ENCODE measurements at regions not wholly inside any gene's neighbourhood (a gene's known extent, or its start where the extent isn't known, plus 50 kb on each side); places are given as distances from the start of the nearest gene placed in this dataset.

DNA sequence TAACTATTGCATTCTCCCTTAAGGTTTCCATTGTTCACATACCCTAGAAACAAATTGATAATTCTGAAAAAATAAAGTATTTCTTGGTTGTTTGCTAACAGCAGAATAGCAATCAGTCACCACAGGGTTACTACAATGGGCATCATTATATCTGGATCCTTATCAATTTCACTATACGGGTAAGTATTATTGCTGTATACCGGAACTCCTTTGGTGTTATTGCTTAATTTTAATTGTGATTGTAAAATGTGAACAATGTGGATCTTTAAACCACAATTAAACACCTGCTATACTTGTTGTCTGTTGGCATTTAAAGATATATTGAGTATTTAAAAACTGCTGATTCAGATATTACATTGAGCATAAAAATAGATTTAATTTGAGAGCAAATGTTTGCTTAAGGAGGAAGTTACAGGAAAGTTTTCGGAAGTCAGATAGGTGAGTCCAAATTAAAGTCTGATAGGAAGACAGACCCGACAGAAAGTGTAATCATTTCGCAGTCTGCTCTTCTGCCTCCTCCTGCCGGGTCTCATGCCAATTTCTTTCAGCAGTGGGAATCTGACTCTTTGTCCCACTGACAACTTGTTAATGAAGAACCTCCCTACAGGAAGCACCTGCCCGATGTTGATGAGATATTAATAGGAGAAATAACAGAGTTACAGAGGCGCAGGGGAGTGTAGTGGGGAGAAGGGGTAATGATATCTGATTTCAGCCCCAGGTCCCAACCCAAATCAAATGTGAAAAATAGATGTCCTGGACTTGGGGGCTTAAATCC lies 169.7 kb upstream of the TBC1D5 start:
- intact Hi-C loops (cut with micrococcal nuclease; ENCODE audit: unreplicated experiment) = no loop called here
- no peaks in the 10 kb centered on the region for H3K9me3 ChIP-seq (ENCODE audit: low read length)
- TF ChIP-seq, protein P1, sequence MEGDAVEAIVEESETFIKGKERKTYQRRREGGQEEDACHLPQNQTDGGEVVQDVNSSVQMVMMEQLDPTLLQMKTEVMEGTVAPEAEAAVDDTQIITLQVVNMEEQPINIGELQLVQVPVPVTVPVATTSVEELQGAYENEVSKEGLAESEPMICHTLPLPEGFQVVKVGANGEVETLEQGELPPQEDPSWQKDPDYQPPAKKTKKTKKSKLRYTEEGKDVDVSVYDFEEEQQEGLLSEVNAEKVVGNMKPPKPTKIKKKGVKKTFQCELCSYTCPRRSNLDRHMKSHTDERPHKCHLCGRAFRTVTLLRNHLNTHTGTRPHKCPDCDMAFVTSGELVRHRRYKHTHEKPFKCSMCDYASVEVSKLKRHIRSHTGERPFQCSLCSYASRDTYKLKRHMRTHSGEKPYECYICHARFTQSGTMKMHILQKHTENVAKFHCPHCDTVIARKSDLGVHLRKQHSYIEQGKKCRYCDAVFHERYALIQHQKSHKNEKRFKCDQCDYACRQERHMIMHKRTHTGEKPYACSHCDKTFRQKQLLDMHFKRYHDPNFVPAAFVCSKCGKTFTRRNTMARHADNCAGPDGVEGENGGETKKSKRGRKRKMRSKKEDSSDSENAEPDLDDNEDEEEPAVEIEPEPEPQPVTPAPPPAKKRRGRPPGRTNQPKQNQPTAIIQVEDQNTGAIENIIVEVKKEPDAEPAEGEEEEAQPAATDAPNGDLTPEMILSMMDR (conservative IDR thresholded peaks at IDR 0.05; ENCODE audit: low read length) = no peak
- TF ChIP-seq EZH2phosphoT487 (IDR thresholded peaks at IDR 0.05; ENCODE audit: borderline replicate concordance, low read depth, low read length) = no peak
- H3K4me1 ChIP-seq (ENCODE audit: insufficient read depth, low read length, poor library complexity, severe bottlenecking) = peaks cover 34% of the 10 kb centered on the region
- ChIA-PET CTCF (ENCODE audit: unreplicated experiment) (no interaction called here), POLR2A (interaction anchor here (0.6 to 1.1 kb wide), 2 partner anchors 159 to 230 kb away, joined by 3 to 5 read pairs; no protein-coding TSS in a partner anchor)
- H3K9me2 ChIP-seq (ENCODE audit: insufficient read depth, low read length) = no peaks in the 10 kb centered on the region
- no peaks in the 10 kb centered on the region for H3K36me3 ChIP-seq (ENCODE audit: insufficient read depth, low read length)
- H3K4me2 ChIP-seq (ENCODE audit: low read length) = peak overlapping the region; percentile 60
- no peak for DNase-seq (ENCODE audit: low spot score)
- no peaks in the 10 kb centered on the region for H3K79me2 ChIP-seq (ENCODE audit: insufficient read depth, low read depth, low read length)
- H3K27ac ChIP-seq (ENCODE audit: low read depth, low read length, poor library complexity, severe bottlenecking) = no peak overlapping the region
- H4K20me1 ChIP-seq (ENCODE audit: insufficient read depth, low read length) = no peaks in the 10 kb centered on the region
- BruUV-seq (replicated peaks) = no TSS peak
- H3K4me3 ChIP-seq (ENCODE audit: low read depth, low read length, poor library complexity, severe bottlenecking) = peak overlapping the region; percentile 8
- H2AFZ ChIP-seq (ENCODE audit: low read length) = peak overlapping the region; percentile 85

DNA sequence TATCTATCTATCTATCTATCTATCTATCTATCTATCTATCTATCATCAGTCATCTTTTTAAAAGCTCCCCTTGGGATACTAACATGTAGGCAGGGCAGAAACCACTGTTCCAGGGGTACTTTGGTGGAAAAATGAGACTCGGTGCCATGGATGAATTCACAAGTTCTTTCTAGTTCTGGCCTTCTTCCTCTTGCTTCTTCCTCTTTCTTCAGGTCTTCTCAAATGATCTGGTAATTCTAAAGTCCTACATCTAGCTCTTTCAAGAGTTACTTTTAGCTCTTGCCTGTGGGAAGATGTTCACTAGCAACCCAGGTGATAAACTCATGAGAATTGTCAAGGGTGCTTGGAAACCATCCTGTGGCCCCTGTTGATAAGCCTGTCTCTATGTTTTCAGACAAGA lies 168.5 kb upstream of the TBC1D5 start:
- Histone ChIP-seq H3K36me3 (ENCODE audit: insufficient read depth, low read length) (no peaks in the 10 kb centered on the region), H3K4me1 (ENCODE audit: insufficient read depth, low read length, poor library complexity, severe bottlenecking) (peaks cover 34% of the 10 kb centered on the region), H3K79me2 (ENCODE audit: insufficient read depth, low read depth, low read length) (no peaks in the 10 kb centered on the region), H3K4me3 (ENCODE audit: low read depth, low read length, poor library complexity, severe bottlenecking) (no peak overlapping the region), H3K4me2 (ENCODE audit: low read length) (peak overlapping the region; percentile 18; the same call in 1 of the 2 replicates), H3K9me2 (ENCODE audit: insufficient read depth, low read length) (no peaks in the 10 kb centered on the region), H3K9me3 (ENCODE audit: low read length) (no peaks in the 10 kb centered on the region), H3K27ac (ENCODE audit: low read depth, low read length, poor library complexity, severe bottlenecking) (no peak overlapping the region), H2AFZ (ENCODE audit: low read length) (peak overlapping the region; percentile 20; the same call in 1 of the 2 replicates), H4K20me1 (ENCODE audit: insufficient read depth, low read length) (no peaks in the 10 kb centered on the region)
- TF ChIP-seq, protein P1 (conservative IDR thresholded peaks at IDR 0.05; ENCODE audit: low read length) = no peak
- TF ChIP-seq EZH2phosphoT487 (IDR thresholded peaks at IDR 0.05; ENCODE audit: borderline replicate concordance, low read depth, low read length) = no peak
- BruUV-seq (replicated peaks) = no TSS peak
- intact Hi-C loops (cut with micrococcal nuclease; ENCODE audit: unreplicated experiment) = no loop called here
- peak; percentile 35 for DNase-seq (ENCODE audit: low spot score)
- ChIA-PET CTCF (ENCODE audit: unreplicated experiment) (no interaction called here), POLR2A (interaction anchor here (1.1 kb wide), 1 partner anchor 160 kb away, joined by 5 read pairs; no protein-coding TSS in a partner anchor)

DNA sequence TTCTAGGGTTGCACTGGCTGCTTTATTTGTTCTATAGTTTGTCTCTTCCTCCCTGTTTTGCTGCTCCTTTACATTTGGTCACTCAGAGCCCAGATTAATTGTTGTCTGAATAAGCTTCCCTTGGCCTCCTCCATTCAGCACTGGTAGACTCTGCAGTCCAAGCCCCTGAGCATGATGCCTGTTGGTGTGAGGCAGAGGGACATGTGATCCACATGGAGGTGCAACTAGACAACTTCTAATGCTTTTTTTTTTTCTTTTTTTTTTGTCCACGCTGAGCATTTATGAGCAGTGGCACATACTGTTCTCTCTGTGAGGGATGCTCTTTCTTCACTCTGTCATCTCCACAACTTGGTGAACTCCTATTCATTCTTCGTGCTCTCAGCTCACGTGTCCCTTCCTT lies 167.3 kb upstream of the TBC1D5 start:
- no TSS peak for BruUV-seq (replicated peaks)
- H3K4me2 ChIP-seq (ENCODE audit: low read length) = no peak overlapping the region
- ChIA-PET CTCF (ENCODE audit: unreplicated experiment) (no interaction called here), POLR2A (interaction anchor here (0.5 kb wide), 1 partner anchor 120 kb away, joined by 6 read pairs; no protein-coding TSS in a partner anchor)
- no peak overlapping the region for H3K27ac ChIP-seq (ENCODE audit: low read depth, low read length, poor library complexity, severe bottlenecking)
- DNase-seq (ENCODE audit: low spot score) = no peak
- H3K4me1 ChIP-seq (ENCODE audit: insufficient read depth, low read length, poor library complexity, severe bottlenecking) = peaks cover 34% of the 10 kb centered on the region
- H4K20me1 ChIP-seq (ENCODE audit: insufficient read depth, low read length) = no peaks in the 10 kb centered on the region
- H2AFZ ChIP-seq (ENCODE audit: low read length) = 0 out of 2 replicates have a peak overlapping the region, but pooled peaks have one; percentile 32
- H3K9me2 ChIP-seq (ENCODE audit: insufficient read depth, low read length) = no peaks in the 10 kb centered on the region
- H3K79me2 ChIP-seq (ENCODE audit: insufficient read depth, low read depth, low read length) = no peaks in the 10 kb centered on the region
- intact Hi-C loops (cut with micrococcal nuclease; ENCODE audit: unreplicated experiment) = no loop called here
- no peak for TF ChIP-seq EZH2phosphoT487 (IDR thresholded peaks at IDR 0.05; ENCODE audit: borderline replicate concordance, low read depth, low read length)
- TF ChIP-seq, protein P1 (conservative IDR thresholded peaks at IDR 0.05; ENCODE audit: low read length) = no peak
- no peak overlapping the region for H3K4me3 ChIP-seq (ENCODE audit: low read depth, low read length, poor library complexity, severe bottlenecking)
- H3K36me3 ChIP-seq (ENCODE audit: insufficient read depth, low read length) = no peaks in the 10 kb centered on the region
- no peaks in the 10 kb centered on the region for H3K9me3 ChIP-seq (ENCODE audit: low read length)
